Keratinocyte (primary cell): ENCODE measurements at regions not wholly inside any gene's neighbourhood (a gene's known extent, or its start where the extent isn't known, plus 50 kb on each side); places are given as distances from the start of the nearest gene placed in this dataset.

ENCODE experiments used
- DNase-seq: peaks from one replicate; pipeline ENCODE4 v3.0.0-alpha.2; 2011; ENCODE audit warnings: low read depth, missing footprints, low spot score
- FAIRE-seq: peaks from 2 replicates; lab custom pipeline; 2011; peaks lifted over from hg19 to GRCh38; lab: Jason Lieb, UNC
- H2AFZ ChIP-seq: 2 replicates; pipeline ENCODE4 v1.6.0; 2012; ENCODE audit warnings: low read length, control low read depth, inconsistent platforms; ENCODE audit not compliant: control insufficient read depth
- H3K27ac ChIP-seq: 2 replicates; pipeline ENCODE4 v1.5.1; 2011; ENCODE audit warnings: low read length; ENCODE audit not compliant: control insufficient read depth, insufficient read depth
- H3K27me3 ChIP-seq: 3 replicates; pipeline ENCODE4 v1.6.0; 2011; ENCODE audit warnings: low read length; ENCODE audit not compliant: control insufficient read depth, insufficient read depth; ENCODE audit errors: extremely low read depth
- H3K36me3 ChIP-seq, 2 experiments: 2 replicates in 1 of 2; 3 replicates in 1 of 2; pipeline ENCODE4 v1.5.1; 2011; ENCODE audit warnings: low read length in 2 of 2, mild to moderate bottlenecking in 1 of 2; ENCODE audit not compliant: control insufficient read depth in 2 of 2, insufficient read depth in 2 of 2; ENCODE audit errors: extremely low read depth in 1 of 2
- H3K4me1 ChIP-seq: 3 replicates; pipeline ENCODE4 v1.5.1; 2011; ENCODE audit warnings: low read length; ENCODE audit not compliant: control insufficient read depth, insufficient read depth; ENCODE audit errors: extremely low read depth
- H3K4me2 ChIP-seq: 3 replicates; pipeline ENCODE4 v1.6.0; 2011; ENCODE audit warnings: low read depth, low read length; ENCODE audit not compliant: control insufficient read depth, insufficient read depth; ENCODE audit errors: extremely low read depth
- H3K4me3 ChIP-seq, 3 experiments: fragments of 200-600 bp in 1 of 3; sonication (generic) in 1 of 3; 2 replicates in 2 of 3; 3 replicates in 1 of 3; pipeline ENCODE4 v1.5.1; 2011 to 2016; ENCODE audit warnings: low read length in 3 of 3, mild to moderate bottlenecking in 3 of 3, control low read depth in 2 of 3, inconsistent platforms in 1 of 3, low read depth in 1 of 3, mixed read lengths in 1 of 3, mixed run types in 1 of 3, moderate library complexity in 1 of 3; ENCODE audit not compliant: control insufficient read depth in 2 of 3, insufficient read depth in 2 of 3; ENCODE audit errors: extremely low read depth in 1 of 3
- H3K79me2 ChIP-seq: 2 replicates; pipeline ENCODE4 v1.6.0; 2012; ENCODE audit warnings: low read length; ENCODE audit not compliant: control insufficient read depth, insufficient read depth
- H3K9ac ChIP-seq: 3 replicates; pipeline ENCODE4 v1.6.0; 2011; ENCODE audit warnings: low read length; ENCODE audit not compliant: control insufficient read depth, insufficient read depth; ENCODE audit errors: extremely low read depth
- H3K9me1 ChIP-seq: 3 replicates; pipeline ENCODE4 v1.6.0; 2011; ENCODE audit warnings: low read length; ENCODE audit not compliant: control insufficient read depth, insufficient read depth; ENCODE audit errors: extremely low read depth
- H3K9me3 ChIP-seq: 2 replicates; pipeline ENCODE4 v1.5.1; 2012; ENCODE audit warnings: low read depth, low read length; ENCODE audit not compliant: control insufficient read depth
- H4K20me1 ChIP-seq: 3 replicates; pipeline ENCODE4 v1.6.0; 2011; ENCODE audit warnings: low read length; ENCODE audit not compliant: control insufficient read depth, insufficient read depth; ENCODE audit errors: extremely low read depth
- CTCF ChIP-seq, 3 experiments: IDR thresholded peaks in 1 of 3; conservative IDR thresholded peaks in 1 of 3; optimal IDR thresholded peaks in 1 of 3; 2 replicates in 2 of 3; 3 replicates in 1 of 3; pipeline versions ENCODE3 to v1.5.1; 2011; ENCODE audit warnings: low read length in 3 of 3, mild to moderate bottlenecking in 3 of 3, moderate library complexity in 2 of 3, control low read depth in 1 of 3, inconsistent platforms in 1 of 3; ENCODE audit not compliant: insufficient read depth in 2 of 3; ENCODE audit errors: extremely low read depth in 1 of 3
- EZH2 ChIP-seq: IDR thresholded peaks from one replicate; pipeline ENCODE4 v1.6.1; 2012; ENCODE audit warnings: inconsistent platforms, mild to moderate bottlenecking, low read length, moderate library complexity
- dilution Hi-C: fragments of 300-500 bp; cut with MboI; formaldehyde crosslinking; loops from one replicate; pipeline ENCODE4 v1.7.0; 2020; ENCODE audit warnings: low sequenced_read_pairs; ENCODE audit not compliant: extremely low pct_ligation_motif_present

GRCh38 chr15:70579766-70580165 is 183.6 kb downstream of the UACA start:
- Histone ChIP-seq H3K4me3 (no peak overlapping the region), H3K9ac (no peak overlapping the region), H3K4me1 (no peaks in the 10 kb centered on the region), H3K79me2 (no peaks in the 10 kb centered on the region), H4K20me1 (no peaks in the 10 kb centered on the region), H3K36me3 (no peaks in the 10 kb centered on the region), H3K9me3 (no peaks in the 10 kb centered on the region), H3K27ac (no peak overlapping the region), H2AFZ (no peak overlapping the region), H3K9me1 (no peaks in the 10 kb centered on the region), H3K4me2 (no peak overlapping the region), H3K27me3 (peaks cover 73% of the 10 kb centered on the region)
- DNase-seq (no peak), FAIRE-seq (no peak)
- TF ChIP-seq EZH2 (no peak), CTCF (optimal IDR thresholded peaks at IDR 0.05 in 1 of 3, IDR thresholded peaks at IDR 0.05 in 1 of 3, conservative IDR thresholded peaks at IDR 0.05 in 1 of 3; ENCODE audit: extremely low read depth in 1 of 3, insufficient read depth in 2 of 3, low read length in 3 of 3) (no peak)
- dilution Hi-C loops = no loop called here

- DNase-seq (no peak), FAIRE-seq (no peak)
- Histone ChIP-seq H3K4me3 (no peak overlapping the region), H4K20me1 (no peaks in the 10 kb centered on the region), H3K9me1 (no peaks in the 10 kb centered on the region), H3K36me3 (no peaks in the 10 kb centered on the region), H3K9ac (no peak overlapping the region), H3K27me3 (peaks cover 67% of the 10 kb centered on the region), H3K4me1 (no peaks in the 10 kb centered on the region), H2AFZ (no peak overlapping the region), H3K27ac (no peak overlapping the region), H3K9me3 (no peaks in the 10 kb centered on the region), H3K4me2 (no peak overlapping the region), H3K79me2 (no peaks in the 10 kb centered on the region)
- dilution Hi-C loops = no loop called here
- no peak for TF ChIP-seq EZH2
- TF ChIP-seq CTCF (optimal IDR thresholded peaks at IDR 0.05 in 1 of 3, IDR thresholded peaks at IDR 0.05 in 1 of 3, conservative IDR thresholded peaks at IDR 0.05 in 1 of 3; ENCODE audit: extremely low read depth in 1 of 3, insufficient read depth in 2 of 3, low read length in 3 of 3) = no peak
Observed at GRCh38 chr15:70578196-70578595, 185.2 kb downstream of the UACA start.
